Activated T-helper 1 cell treated with anti-CD3 and anti-CD28 coated beads, Interleukin-12 subunit alpha, Interleukin-12 subunit beta, Interleukin-2, Interleukin-4 antibody, amounts not matched to agents 30 ng/mL and 10 ng/mL and 1 ng/mL, durations not matched to agents 14 hours and 24 hours and 36 hours (primary cell): ENCODE measurements at regions not wholly inside any gene's neighbourhood (a gene's known extent, or its start where the extent isn't known, plus 50 kb on each side); places are given as distances from the start of the nearest gene placed in this dataset.
A peak's percentile ranks its signal among the peaks of the same experiment; 100 is the strongest.
"Not testable (repeated sequence)": the region's sequence is repeated elsewhere in the genome, so short reads cannot be mapped to it uniquely, and the experiment has no call there.

Experiments
- DNase-seq: peaks from one replicate; pipeline ENCODE4 v3.0.0; 2021; ENCODE audit warnings: low spot score
- H3K27ac Mint-ChIP-seq: one replicate; pipeline ENCODE4 v1.8.0; 2021; ENCODE audit warnings: mild to moderate bottlenecking, mixed read lengths
- H3K27me3 Mint-ChIP-seq: one replicate; pipeline ENCODE4 v1.8.0; 2022; ENCODE audit warnings: mild to moderate bottlenecking, moderate library complexity, mixed read lengths; ENCODE audit not compliant: insufficient read depth
- H3K36me3 Mint-ChIP-seq: one replicate; pipeline ENCODE4 v1.8.0; 2021; ENCODE audit warnings: low read depth, mixed read lengths
- H3K4me1 Mint-ChIP-seq: one replicate; pipeline ENCODE4 v1.8.0; 2021; ENCODE audit warnings: low read depth, mixed read lengths
- H3K4me3 Mint-ChIP-seq: one replicate; pipeline ENCODE4 v1.8.0; 2021; ENCODE audit warnings: mild to moderate bottlenecking, moderate library complexity, mixed read lengths
- H3K9me3 Mint-ChIP-seq: one replicate; pipeline ENCODE4 v1.8.0; 2021; ENCODE audit warnings: mixed read lengths
- intact Hi-C: fragments of 100-400 bp; cut with micrococcal nuclease; formaldehyde crosslinking; loops from one replicate; pipeline ENCODE4 v1.15.1; 2024

DNA sequence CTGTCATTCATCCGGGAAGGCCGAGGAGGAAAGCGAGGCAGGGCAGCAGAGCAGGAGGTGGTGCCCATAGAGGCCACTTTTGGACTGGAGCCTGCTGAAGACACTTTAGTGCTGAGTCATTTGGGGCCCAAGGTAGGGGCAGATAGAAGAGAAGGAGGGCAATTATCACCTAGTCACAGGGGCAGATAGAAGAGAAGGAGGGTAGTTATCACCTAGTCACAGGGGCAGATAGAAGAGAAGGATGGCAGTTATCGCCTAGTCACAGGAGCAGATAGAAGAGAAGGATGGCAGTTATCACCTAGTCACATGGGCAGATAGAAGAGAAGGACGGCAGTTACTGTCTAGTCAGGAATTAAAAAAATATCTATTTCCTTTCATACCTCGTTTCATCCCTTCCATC, 1372.6 kb downstream of the FOXD4L5 start:
- H3K4me3 Mint-ChIP-seq, H3K4me1 Mint-ChIP-seq, intact Hi-C loops, H3K27me3 Mint-ChIP-seq, H3K27ac Mint-ChIP-seq, H3K36me3 Mint-ChIP-seq, DNase-seq: not testable (repeated sequence)
- H3K9me3 Mint-ChIP-seq, result peaks cover 29% of the 10 kb centered on the region

DNA sequence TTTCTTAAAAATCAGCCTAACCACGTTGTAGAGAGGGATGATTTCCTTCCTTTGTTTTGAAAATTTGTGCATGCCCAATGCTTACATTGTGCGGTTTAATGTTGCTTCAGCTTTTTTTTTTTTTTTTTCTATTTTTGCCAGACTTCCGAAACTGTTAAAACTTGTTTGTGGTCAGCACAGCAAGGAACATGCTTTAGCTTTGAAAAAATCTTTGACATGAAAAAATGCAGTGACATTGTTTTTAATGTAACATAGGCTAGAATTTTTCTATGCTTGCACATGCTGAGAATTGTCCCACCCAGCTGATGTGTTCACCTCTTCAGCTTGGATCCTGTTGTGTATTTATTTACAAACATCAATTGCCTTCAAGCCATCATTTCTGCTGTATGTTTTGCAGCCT, 1375.9 kb downstream of the FOXD4L5 start:
- H3K27me3 Mint-ChIP-seq, H3K4me3 Mint-ChIP-seq, H3K36me3 Mint-ChIP-seq, H3K4me1 Mint-ChIP-seq, DNase-seq, intact Hi-C loops, H3K27ac Mint-ChIP-seq: not testable (repeated sequence)
- peaks cover 16% of the 10 kb centered on the region for H3K9me3 Mint-ChIP-seq

DNA sequence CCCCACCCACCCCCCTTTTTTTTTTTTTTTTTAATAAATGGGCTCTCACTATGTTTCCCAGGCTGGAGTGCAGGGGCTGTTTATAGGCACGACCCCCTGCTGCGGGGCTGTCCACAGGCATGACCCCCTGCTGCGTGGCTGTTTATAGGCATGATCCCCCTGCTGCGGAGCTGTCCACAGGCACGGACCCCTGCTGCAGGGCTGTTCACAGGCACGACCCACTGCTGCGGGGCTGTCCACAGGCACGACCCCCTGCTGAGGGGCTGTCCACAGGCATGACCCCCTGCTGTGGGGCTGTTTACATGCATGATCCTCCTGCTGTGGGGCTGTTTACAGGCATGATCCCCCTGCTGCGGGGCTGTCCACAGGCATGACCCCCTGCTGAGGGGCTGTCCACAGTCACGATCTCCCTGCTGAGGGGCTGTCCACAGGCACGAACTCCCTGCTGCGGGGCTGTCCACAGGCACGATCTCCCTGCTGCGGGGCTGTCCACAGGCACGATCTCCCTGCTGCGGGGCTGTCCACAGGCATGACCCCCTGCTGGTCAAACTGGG, 1385.3 kb downstream of the FOXD4L5 start:
- H3K27ac Mint-ChIP-seq, H3K4me1 Mint-ChIP-seq, H3K36me3 Mint-ChIP-seq, H3K4me3 Mint-ChIP-seq, H3K27me3 Mint-ChIP-seq, DNase-seq, intact Hi-C loops: not testable (repeated sequence)
- H3K9me3 Mint-ChIP-seq, result peaks cover 11% of the 10 kb centered on the region

DNA sequence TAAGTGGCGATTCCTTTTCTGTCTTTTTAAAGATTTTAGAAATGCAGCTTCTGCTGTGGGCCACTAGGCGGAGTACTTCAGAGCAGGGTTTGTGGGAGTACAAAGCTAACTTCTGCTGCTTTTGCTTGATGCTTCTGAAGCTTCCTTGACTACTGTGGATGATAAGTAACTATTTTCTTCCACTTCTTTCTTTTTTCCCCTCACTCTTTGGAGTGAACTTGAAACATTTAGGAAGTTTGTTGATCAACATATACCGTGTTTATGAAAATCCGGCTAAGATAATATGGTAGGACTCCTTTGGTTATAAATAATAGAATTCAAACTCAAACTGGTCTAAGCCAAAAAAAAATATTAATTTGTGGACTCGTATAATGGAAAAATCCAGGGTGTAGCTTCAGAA, 1403.6 kb downstream of the FOXD4L5 start:
- DNase-seq, H3K4me1 Mint-ChIP-seq, H3K27me3 Mint-ChIP-seq, H3K4me3 Mint-ChIP-seq, H3K36me3 Mint-ChIP-seq, H3K27ac Mint-ChIP-seq, intact Hi-C loops: not testable (repeated sequence)
- peaks cover 10% of the 10 kb centered on the region for H3K9me3 Mint-ChIP-seq

DNA sequence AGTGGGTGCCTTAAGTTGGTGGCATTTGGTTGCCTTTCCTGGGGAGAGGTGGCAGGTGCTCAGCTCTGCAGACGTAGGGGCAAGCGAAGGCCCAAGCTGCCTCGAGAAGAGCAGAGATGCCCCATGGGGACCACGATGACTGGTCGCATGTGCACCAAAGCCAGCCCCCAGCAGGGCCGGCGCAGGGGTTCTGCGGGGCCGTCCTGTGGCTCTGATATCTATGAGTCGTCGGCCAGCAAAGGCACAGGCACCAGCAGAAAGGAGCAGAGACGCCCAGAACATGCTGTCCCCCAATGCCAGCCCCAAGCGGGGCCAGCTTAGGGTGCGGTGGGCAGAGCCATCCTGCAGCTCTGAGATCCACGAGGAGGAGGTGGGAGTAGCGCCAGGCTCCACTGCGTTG, 1408.6 kb downstream of the FOXD4L5 start:
- DNase-seq, intact Hi-C loops, H3K4me1 Mint-ChIP-seq, H3K36me3 Mint-ChIP-seq, H3K27ac Mint-ChIP-seq, H3K27me3 Mint-ChIP-seq, H3K4me3 Mint-ChIP-seq, H3K9me3 Mint-ChIP-seq: not testable (repeated sequence)

DNA sequence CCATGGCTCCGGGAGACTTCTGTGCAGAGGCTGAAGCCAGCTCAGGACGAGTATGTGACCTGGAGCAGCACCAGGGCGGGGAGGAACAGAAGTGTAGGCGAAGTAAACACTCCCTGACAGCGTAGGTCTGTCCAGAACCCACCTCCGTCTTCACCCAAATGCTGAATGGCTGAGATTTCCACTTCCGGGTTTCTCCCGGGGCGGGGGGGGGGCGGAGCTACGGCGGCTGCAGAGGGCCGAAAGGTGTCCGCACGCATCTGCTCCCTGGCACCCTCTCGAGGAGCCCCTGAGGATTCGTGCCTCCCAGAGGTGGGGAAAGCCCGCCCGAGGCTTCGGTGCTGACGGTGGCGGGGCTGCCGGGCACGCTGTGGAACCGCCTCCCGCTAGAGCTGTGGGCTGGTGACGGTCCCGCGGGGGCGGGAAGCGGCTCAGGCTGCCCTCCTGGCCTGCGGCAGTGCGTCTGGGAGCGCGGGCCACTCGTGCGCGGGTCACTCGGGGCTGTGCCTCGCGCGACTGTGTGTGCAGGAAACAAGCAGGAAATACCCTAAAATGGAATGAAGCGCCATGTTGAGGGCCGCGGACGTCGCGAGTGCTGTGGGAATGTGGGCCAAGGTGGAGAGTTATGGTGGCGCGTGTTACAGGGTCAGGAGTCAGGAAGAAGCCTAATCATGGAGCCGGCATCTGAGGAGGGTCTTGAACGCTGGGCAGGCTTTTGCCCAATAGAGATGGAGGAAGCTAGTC, 1425.4 kb downstream of the FOXD4L5 start:
- H3K4me3 Mint-ChIP-seq, result peak overlapping the region; percentile 54
- H3K36me3 Mint-ChIP-seq, result no peaks in the 10 kb centered on the region
- H3K4me1 Mint-ChIP-seq, result no peaks in the 10 kb centered on the region
- peak overlapping the region; percentile 43 for H3K27ac Mint-ChIP-seq
- no peaks in the 10 kb centered on the region for H3K27me3 Mint-ChIP-seq
- H3K9me3 Mint-ChIP-seq, result peaks cover 25% of the 10 kb centered on the region
- no peak for DNase-seq
- intact Hi-C loops, result no loop called here

DNA sequence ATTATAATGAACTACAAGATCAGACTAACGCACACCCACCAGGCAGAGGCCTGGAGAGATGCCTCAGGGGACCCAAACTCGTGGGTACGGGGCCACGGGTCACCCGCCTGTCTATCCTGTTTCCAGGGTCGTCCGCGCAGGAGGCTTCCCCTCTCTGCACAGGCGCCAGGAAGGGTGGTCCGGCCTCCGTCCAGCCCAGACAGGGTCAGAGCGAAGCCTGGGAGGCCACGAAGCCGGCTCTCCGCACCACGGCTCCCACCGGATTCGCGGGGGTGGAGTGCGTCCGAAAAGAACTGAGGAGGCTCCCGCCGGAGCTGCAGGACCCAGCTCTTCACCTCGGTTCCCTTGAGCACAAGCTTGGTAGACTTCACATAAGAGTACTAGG, 1425.9 kb downstream of the FOXD4L5 start:
- peaks cover 28% of the 10 kb centered on the region for H3K9me3 Mint-ChIP-seq
- H3K27ac Mint-ChIP-seq, H3K4me3 Mint-ChIP-seq, intact Hi-C loops, DNase-seq, H3K36me3 Mint-ChIP-seq, H3K4me1 Mint-ChIP-seq, H3K27me3 Mint-ChIP-seq: not testable (repeated sequence)

DNA sequence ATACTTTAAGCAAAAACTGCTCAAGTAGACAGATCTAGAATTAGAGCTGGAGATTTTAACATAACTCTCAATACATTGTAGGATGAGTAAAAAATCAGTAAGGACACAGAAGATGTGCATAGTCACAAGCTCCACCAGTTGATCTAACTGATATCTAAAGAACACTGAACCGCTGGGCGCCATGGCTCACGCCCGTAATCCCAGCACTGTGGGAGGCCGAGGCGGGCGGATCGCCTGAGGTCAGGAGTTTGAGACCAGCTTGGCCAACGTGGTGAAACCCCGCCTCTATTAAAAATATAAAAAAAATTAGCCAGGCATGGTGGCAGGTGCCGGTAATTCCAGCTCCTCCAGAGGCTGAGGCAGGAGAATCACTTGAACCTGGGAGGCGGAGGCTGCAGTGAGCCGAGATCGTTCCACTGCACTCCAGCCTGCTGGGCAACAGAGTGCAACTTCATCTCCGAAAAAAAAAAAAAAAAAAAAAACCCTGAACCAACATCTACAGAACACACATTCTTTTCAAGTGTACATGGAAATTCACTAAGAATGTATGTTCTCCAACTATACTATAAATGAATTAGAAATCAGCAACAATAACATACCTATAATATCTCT, 1431.8 kb downstream of the FOXD4L5 start:
- peaks cover 11% of the 10 kb centered on the region for H3K9me3 Mint-ChIP-seq
- H3K27me3 Mint-ChIP-seq, H3K4me3 Mint-ChIP-seq, H3K36me3 Mint-ChIP-seq, H3K27ac Mint-ChIP-seq, DNase-seq, intact Hi-C loops, H3K4me1 Mint-ChIP-seq: not testable (repeated sequence)

DNA sequence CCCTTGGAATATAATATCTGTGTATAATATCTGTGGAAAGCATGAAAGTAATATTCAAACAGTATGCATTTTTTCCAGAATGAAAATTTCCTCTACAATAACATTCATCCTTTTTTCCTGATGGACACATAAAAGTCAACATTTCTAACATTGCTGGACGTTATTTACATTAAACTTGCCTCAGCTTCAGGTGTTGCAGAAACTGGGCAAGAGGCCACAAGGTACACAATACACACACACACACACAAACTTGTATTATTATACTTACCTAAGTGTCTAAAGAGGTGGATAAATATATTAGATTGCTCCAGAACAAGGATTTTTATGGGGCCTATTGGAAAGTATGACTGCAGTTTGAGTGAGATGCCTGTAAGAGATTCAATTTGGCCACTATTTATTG, 1460.2 kb downstream of the FOXD4L5 start:
- H3K9me3 Mint-ChIP-seq, result peaks cover 17% of the 10 kb centered on the region

DNA sequence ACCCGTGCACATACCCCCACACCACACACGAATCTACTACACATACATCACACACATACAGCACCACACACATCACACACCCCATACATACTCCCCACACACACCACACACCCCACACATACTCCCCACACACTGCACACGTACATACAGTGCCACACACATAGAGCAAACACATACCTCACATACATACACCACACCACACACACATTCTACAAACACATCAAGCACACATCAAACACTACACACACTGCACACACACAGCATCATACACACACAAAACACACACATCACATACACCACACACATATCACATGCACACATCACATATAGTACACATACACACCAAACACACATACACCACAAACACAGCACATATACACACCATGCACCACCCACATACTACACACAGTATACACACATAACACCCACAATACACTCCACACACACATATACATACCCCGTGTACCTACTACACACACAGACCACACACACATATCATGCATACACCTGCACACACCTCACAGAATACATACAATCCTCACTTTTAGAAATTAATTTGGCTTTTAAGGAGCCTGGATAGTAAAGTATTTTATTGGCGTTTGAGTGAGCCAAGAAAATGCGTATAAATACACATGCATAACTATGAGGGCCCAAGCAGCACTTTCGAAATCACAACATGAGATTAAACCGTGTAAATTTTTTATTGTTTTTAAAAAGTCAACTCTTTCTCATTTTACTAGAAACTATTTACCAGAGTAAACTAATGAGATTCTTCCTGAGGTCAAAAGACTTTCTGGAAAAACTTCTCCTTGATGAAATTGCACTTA, 1461.4 kb downstream of the FOXD4L5 start:
- DNase-seq, intact Hi-C loops, H3K36me3 Mint-ChIP-seq, H3K4me3 Mint-ChIP-seq, H3K27me3 Mint-ChIP-seq, H3K27ac Mint-ChIP-seq, H3K4me1 Mint-ChIP-seq: not testable (repeated sequence)
- peaks cover 17% of the 10 kb centered on the region for H3K9me3 Mint-ChIP-seq

More for the DNA sequence above, 1460.2 kb downstream of the FOXD4L5 start:
- H3K4me1 Mint-ChIP-seq, H3K27ac Mint-ChIP-seq, intact Hi-C loops, DNase-seq, H3K36me3 Mint-ChIP-seq, H3K27me3 Mint-ChIP-seq, H3K4me3 Mint-ChIP-seq: not testable (repeated sequence)

DNA sequence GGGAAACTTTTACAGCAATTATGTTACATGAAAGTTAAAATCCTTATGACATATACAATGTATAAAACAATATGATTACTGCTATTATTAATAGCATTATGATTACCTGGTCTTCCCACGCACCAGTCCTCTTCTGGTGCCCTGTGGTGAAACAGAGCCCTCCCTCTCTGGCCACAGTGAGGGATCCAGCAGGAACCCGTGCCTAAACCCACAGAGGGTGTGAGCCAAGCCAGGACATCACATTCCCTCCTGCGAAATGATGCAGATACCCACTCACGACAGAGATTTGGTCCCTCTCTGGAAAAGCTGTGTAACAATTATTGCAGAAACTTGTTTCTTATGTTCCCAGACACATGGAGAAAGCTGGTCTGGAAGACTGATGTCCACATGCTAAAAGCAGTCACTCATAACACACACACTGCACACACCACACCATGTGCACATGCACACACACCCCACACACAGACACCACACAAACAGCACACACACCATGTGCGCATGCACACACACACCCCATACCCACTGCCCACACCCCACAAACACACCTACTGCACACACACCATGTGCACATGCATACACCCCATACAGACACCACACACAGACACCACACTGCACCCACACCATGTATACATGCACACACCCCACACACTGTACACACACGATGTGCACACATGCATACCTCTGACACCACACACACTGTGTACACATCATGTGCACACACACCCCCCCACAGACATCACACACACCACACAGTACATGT, 1462.2 kb downstream of the FOXD4L5 start:
- H3K27me3 Mint-ChIP-seq, H3K27ac Mint-ChIP-seq, H3K36me3 Mint-ChIP-seq, H3K4me3 Mint-ChIP-seq, DNase-seq, H3K4me1 Mint-ChIP-seq, intact Hi-C loops: not testable (repeated sequence)
- H3K9me3 Mint-ChIP-seq, result peaks cover 22% of the 10 kb centered on the region

DNA sequence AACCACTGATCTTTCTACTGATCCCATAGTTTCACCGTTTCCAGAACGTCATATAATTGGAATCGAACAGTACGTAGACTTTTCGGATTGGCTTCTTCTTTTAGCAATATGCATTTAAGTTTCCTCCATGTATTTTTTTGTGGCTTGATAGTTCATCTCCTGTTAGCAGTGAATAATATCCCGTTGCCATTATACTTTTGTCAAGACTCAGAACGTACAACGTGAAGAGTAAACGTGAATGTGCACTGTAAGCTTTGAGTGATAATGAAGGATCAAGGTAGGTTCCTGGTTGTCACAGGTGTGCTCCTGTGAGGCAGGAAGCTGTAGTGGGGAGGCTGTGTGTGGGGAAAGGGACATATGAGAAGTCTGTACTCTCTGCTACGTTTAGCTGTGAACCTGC, 1463.7 kb downstream of the FOXD4L5 start:
- H3K4me3 Mint-ChIP-seq, H3K36me3 Mint-ChIP-seq, intact Hi-C loops, DNase-seq, H3K27ac Mint-ChIP-seq: not testable (repeated sequence)
- Mint-ChIP-seq H3K27me3 (peaks cover 14% of the 10 kb centered on the region), H3K4me1 (peaks cover 19% of the 10 kb centered on the region), H3K9me3 (peaks cover 32% of the 10 kb centered on the region)
